GM23338 (cell line): ENCODE measurements at regions not wholly inside any gene's neighbourhood (a gene's known extent, or its start where the extent isn't known, plus 50 kb on each side); places are given as distances from the start of the nearest gene placed in this dataset.

Source experiments
- CREB1 ChIP-seq: fragments of 250-450 bp; sonication (Bioruptor Pico); IDR thresholded peaks from 2 replicates; pipeline ENCODE4 v1.5.0; 2020; ENCODE audit warnings: low read depth, mild to moderate bottlenecking, moderate library complexity
- EZH2 ChIP-seq: fragments of 200-600 bp; sonication (generic); IDR thresholded peaks from one replicate; pipeline ENCODE4 v1.8.0; 2017; ENCODE audit warnings: antibody characterized with exemption, mild to moderate bottlenecking, low read depth; ENCODE audit not compliant: unreplicated experiment
- EZH2phosphoT487 ChIP-seq: fragments of 200-600 bp; sonication (generic); IDR thresholded peaks from one replicate; pipeline ENCODE4 v1.8.1; 2018; ENCODE audit warnings: antibody characterized with exemption; ENCODE audit not compliant: unreplicated experiment
- JUNB ChIP-seq: IDR thresholded peaks from one replicate; pipeline ENCODE4 v1.6.1; 2016; ENCODE audit warnings: antibody characterized with exemption; ENCODE audit not compliant: unreplicated experiment
- NANOG ChIP-seq: IDR thresholded peaks from 2 replicates; pipeline ENCODE4 v1.6.1; 2016; ENCODE audit warnings: antibody characterized with exemption, borderline replicate concordance
- POLR2AphosphoS5 ChIP-seq: IDR thresholded peaks from 2 replicates; pipeline ENCODE4 v1.6.1; 2016; ENCODE audit warnings: antibody characterized with exemption, low read depth
- STAT1 ChIP-seq: IDR thresholded peaks from one replicate; pipeline ENCODE4 v1.6.1; 2016; ENCODE audit warnings: antibody characterized with exemption; ENCODE audit not compliant: unreplicated experiment
- ZNF331 ChIP-seq: fragments of 250-450 bp; sonication (Bioruptor Pico); IDR thresholded peaks from 2 replicates; pipeline ENCODE4 v1.5.0; 2020; ENCODE audit warnings: low read depth, mild to moderate bottlenecking, moderate library complexity
- TF ChIP-seq, protein P1 (sequence below), 2 experiments: fragments of 200-600 bp in 1 of 2; sonication (generic) in 1 of 2; conservative IDR thresholded peaks; 2 replicates each; pipeline versions ENCODE4 v1.5.1 to v1.6.1; 2016 to 2017; ENCODE audit warnings: antibody characterized with exemption in 2 of 2, low read depth in 2 of 2, mild to moderate bottlenecking in 2 of 2, moderate library complexity in 1 of 2
- TF ChIP-seq, protein P2 (sequence below): IDR thresholded peaks from one replicate; pipeline ENCODE4 v1.6.1; 2018; ENCODE audit warnings: antibody characterized with exemption; ENCODE audit not compliant: unreplicated experiment
- TF ChIP-seq, protein P3 (sequence below): IDR thresholded peaks from 2 replicates; pipeline ENCODE4 v1.6.1; 2016; ENCODE audit warnings: antibody characterized with exemption

DNA sequence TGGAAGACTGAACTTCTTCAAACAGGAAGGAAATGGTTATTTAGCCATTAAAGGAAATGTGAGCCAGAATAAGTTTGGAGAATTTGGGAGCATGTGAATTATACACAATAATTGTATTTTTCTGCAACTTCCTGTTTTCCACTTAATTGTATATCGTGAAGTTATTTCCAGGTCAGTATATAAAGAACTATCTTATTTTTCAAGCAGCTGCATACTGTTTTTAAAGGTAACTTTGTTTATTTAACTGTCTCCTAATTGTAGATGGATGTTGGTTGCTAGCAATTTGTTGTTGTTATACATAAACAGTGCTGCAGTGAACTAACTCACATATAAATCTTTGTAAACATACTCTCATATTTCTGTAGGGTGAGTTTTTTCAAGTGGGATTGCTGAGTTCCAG, 180.3 kb downstream of the HLX start:
- TF ChIP-seq, protein P1, sequence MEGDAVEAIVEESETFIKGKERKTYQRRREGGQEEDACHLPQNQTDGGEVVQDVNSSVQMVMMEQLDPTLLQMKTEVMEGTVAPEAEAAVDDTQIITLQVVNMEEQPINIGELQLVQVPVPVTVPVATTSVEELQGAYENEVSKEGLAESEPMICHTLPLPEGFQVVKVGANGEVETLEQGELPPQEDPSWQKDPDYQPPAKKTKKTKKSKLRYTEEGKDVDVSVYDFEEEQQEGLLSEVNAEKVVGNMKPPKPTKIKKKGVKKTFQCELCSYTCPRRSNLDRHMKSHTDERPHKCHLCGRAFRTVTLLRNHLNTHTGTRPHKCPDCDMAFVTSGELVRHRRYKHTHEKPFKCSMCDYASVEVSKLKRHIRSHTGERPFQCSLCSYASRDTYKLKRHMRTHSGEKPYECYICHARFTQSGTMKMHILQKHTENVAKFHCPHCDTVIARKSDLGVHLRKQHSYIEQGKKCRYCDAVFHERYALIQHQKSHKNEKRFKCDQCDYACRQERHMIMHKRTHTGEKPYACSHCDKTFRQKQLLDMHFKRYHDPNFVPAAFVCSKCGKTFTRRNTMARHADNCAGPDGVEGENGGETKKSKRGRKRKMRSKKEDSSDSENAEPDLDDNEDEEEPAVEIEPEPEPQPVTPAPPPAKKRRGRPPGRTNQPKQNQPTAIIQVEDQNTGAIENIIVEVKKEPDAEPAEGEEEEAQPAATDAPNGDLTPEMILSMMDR (conservative IDR thresholded peaks at IDR 0.05; ENCODE audit: low read depth in 2 of 2): no peak
- TF ChIP-seq POLR2AphosphoS5 (no peak), EZH2 (no peak), CREB1 (CRISPR knock-in tag) (no peak), EZH2phosphoT487 (no peak), JUNB (no peak), STAT1 (no peak), NANOG (no peak), ZNF331 (CRISPR knock-in tag) (no peak)
- TF ChIP-seq, protein P2, sequence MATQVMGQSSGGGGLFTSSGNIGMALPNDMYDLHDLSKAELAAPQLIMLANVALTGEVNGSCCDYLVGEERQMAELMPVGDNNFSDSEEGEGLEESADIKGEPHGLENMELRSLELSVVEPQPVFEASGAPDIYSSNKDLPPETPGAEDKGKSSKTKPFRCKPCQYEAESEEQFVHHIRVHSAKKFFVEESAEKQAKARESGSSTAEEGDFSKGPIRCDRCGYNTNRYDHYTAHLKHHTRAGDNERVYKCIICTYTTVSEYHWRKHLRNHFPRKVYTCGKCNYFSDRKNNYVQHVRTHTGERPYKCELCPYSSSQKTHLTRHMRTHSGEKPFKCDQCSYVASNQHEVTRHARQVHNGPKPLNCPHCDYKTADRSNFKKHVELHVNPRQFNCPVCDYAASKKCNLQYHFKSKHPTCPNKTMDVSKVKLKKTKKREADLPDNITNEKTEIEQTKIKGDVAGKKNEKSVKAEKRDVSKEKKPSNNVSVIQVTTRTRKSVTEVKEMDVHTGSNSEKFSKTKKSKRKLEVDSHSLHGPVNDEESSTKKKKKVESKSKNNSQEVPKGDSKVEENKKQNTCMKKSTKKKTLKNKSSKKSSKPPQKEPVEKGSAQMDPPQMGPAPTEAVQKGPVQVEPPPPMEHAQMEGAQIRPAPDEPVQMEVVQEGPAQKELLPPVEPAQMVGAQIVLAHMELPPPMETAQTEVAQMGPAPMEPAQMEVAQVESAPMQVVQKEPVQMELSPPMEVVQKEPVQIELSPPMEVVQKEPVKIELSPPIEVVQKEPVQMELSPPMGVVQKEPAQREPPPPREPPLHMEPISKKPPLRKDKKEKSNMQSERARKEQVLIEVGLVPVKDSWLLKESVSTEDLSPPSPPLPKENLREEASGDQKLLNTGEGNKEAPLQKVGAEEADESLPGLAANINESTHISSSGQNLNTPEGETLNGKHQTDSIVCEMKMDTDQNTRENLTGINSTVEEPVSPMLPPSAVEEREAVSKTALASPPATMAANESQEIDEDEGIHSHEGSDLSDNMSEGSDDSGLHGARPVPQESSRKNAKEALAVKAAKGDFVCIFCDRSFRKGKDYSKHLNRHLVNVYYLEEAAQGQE: no peak
- TF ChIP-seq, protein P3, sequence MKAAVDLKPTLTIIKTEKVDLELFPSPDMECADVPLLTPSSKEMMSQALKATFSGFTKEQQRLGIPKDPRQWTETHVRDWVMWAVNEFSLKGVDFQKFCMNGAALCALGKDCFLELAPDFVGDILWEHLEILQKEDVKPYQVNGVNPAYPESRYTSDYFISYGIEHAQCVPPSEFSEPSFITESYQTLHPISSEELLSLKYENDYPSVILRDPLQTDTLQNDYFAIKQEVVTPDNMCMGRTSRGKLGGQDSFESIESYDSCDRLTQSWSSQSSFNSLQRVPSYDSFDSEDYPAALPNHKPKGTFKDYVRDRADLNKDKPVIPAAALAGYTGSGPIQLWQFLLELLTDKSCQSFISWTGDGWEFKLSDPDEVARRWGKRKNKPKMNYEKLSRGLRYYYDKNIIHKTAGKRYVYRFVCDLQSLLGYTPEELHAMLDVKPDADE: no peak
